CD14-positive monocyte (primary cell): ENCODE measurements at regions not wholly inside any gene's neighbourhood (a gene's known extent, or its start where the extent isn't known, plus 50 kb on each side); places are given as distances from the start of the nearest gene placed in this dataset.

ENCODE experiments used
- DNase-seq, 3 donors: peaks; one replicate each; pipeline ENCODE4 v3.0.0-alpha.2; 2011 to 2022
- H2AFZ ChIP-seq: 2 replicates; pipeline ENCODE4 v1.6.0; 2012; ENCODE audit warnings: mild to moderate bottlenecking, low read depth, low read length, inconsistent platforms; ENCODE audit not compliant: insufficient read depth, poor library complexity, severe bottlenecking
- H3K27ac ChIP-seq, 2 donors: 1 replicate in 1 of 2; 2 replicates in 1 of 2; pipeline ENCODE4 v1.5.1; 2012 to 2013; ENCODE audit warnings: low read length in 2 of 2, control low read depth in 1 of 2, inconsistent platforms in 1 of 2, low read depth in 1 of 2, mild to moderate bottlenecking in 1 of 2
- H3K27me3 ChIP-seq, 2 donors: one replicate each; pipeline versions ENCODE4 v1.6.0 to v1.6.1; 2011 to 2013; ENCODE audit warnings: low read length in 2 of 2; ENCODE audit not compliant: control insufficient read depth in 2 of 2, insufficient read depth in 2 of 2
- H3K36me3 ChIP-seq, 2 donors: replicated peaks in 1 of 2; 1 replicate in 1 of 2; 2 replicates in 1 of 2; pipeline versions ENCODE4 v1.5.1 to v1.6.1; 2012 to 2013; ENCODE audit warnings: low read length in 2 of 2, control low read depth in 1 of 2, inconsistent platforms in 1 of 2, mild to moderate bottlenecking in 1 of 2; ENCODE audit not compliant: insufficient read depth in 2 of 2, control insufficient read depth in 1 of 2
- H3K4me1 ChIP-seq, 2 donors: 1 replicate in 1 of 2; 2 replicates in 1 of 2; pipeline versions ENCODE4 v1.5.1 to v1.6.1; 2012 to 2013; ENCODE audit warnings: low read length in 2 of 2, control low read depth in 1 of 2, inconsistent platforms in 1 of 2, mild to moderate bottlenecking in 1 of 2, moderate library complexity in 1 of 2; ENCODE audit not compliant: insufficient read depth in 2 of 2, control insufficient read depth in 1 of 2
- H3K4me2 ChIP-seq: replicated peaks from 2 replicates; pipeline ENCODE3; 2012; ENCODE audit warnings: low read length, moderate library complexity, mild to moderate bottlenecking; ENCODE audit not compliant: poor library complexity, severe bottlenecking; ENCODE audit errors: extremely low read depth
- H3K4me3 ChIP-seq, 3 experiments: fragments of 200-600 bp in 1 of 3; sonication (generic) in 1 of 3; replicated peaks in 1 of 3; 1 replicate in 2 of 3; 2 replicates in 1 of 3; pipeline ENCODE4 v1.5.1; 2011 to 2013; ENCODE audit warnings: low read length in 3 of 3, mild to moderate bottlenecking in 3 of 3, control low read depth in 2 of 3, low read depth in 2 of 3, inconsistent platforms in 1 of 3, moderate library complexity in 1 of 3
- H3K79me2 ChIP-seq: 2 replicates; pipeline ENCODE4 v1.6.0; 2012; ENCODE audit warnings: mild to moderate bottlenecking, control low read depth, inconsistent platforms, low read length, moderate library complexity; ENCODE audit not compliant: insufficient read depth
- H3K9ac ChIP-seq: 2 replicates; pipeline ENCODE4 v1.6.0; 2017; ENCODE audit warnings: low read length, mild to moderate bottlenecking; ENCODE audit not compliant: insufficient read depth, poor library complexity, severe bottlenecking
- H3K9me3 ChIP-seq, 2 donors: replicated peaks in 1 of 2; 1 replicate in 1 of 2; 2 replicates in 1 of 2; pipeline versions ENCODE4 v1.5.1 to v1.6.1; 2012 to 2013; ENCODE audit warnings: low read length in 2 of 2, control low read depth in 1 of 2; ENCODE audit not compliant: control insufficient read depth in 1 of 2, insufficient read depth in 1 of 2
- H4K20me1 ChIP-seq: 2 replicates; pipeline ENCODE4 v1.6.0; 2012; ENCODE audit warnings: mild to moderate bottlenecking, low read length, control low read depth, moderate library complexity; ENCODE audit not compliant: insufficient read depth
- H3K27ac Mint-ChIP-seq, 7 donors: one replicate each; pipeline ENCODE4 v1.8.0; 2020; ENCODE audit warnings: mild to moderate bottlenecking in 7 of 7, mixed read lengths in 7 of 7, moderate library complexity in 6 of 7, inconsistent platforms in 2 of 7
- H3K27me3 Mint-ChIP-seq, 3 donors: one replicate each; pipeline ENCODE4 v1.8.0; 2021 to 2022; ENCODE audit warnings: low read depth in 3 of 3, mild to moderate bottlenecking in 3 of 3, mixed read lengths in 3 of 3, moderate library complexity in 3 of 3, inconsistent platforms in 1 of 3
- H3K36me3 Mint-ChIP-seq, 2 donors: one replicate each; pipeline ENCODE4 v1.8.0; 2020; ENCODE audit warnings: mixed read lengths in 2 of 2, inconsistent platforms in 1 of 2, mild to moderate bottlenecking in 1 of 2
- H3K4me1 Mint-ChIP-seq: one replicate; pipeline ENCODE4 v1.8.0; 2020; ENCODE audit warnings: mild to moderate bottlenecking, mixed read lengths
- H3K4me3 Mint-ChIP-seq, 2 donors: one replicate each; pipeline ENCODE4 v1.8.0; 2020; ENCODE audit warnings: mild to moderate bottlenecking in 2 of 2, mixed read lengths in 2 of 2, moderate library complexity in 1 of 2
- H3K9me3 Mint-ChIP-seq, 7 donors: one replicate each; pipeline ENCODE4 v1.8.0; 2020 to 2022; ENCODE audit warnings: mixed read lengths in 7 of 7, mild to moderate bottlenecking in 6 of 7, moderate library complexity in 6 of 7, inconsistent platforms in 2 of 7
- CTCF ChIP-seq: fragments of 200-600 bp; IDR thresholded peaks from one replicate; pipeline ENCODE4 v1.8.0; 2022; ENCODE audit warnings: antibody characterized with exemption, mild to moderate bottlenecking
- WGBS: methylation state at CpG from one replicate; pipeline ENCODE4 v1.1.5; 2013; ENCODE audit warnings: missing lambda C conversion rate; ENCODE audit not compliant: insufficient coverage; 5-methylcytosine and 5-hydroxymethylcytosine counted together
- intact Hi-C, 2 donors: fragments of 100-400 bp; cut with micrococcal nuclease; formaldehyde crosslinking; loops; one replicate each; pipeline versions ENCODE4 v1.15.0 to v1.15.1; 2023

DNA sequence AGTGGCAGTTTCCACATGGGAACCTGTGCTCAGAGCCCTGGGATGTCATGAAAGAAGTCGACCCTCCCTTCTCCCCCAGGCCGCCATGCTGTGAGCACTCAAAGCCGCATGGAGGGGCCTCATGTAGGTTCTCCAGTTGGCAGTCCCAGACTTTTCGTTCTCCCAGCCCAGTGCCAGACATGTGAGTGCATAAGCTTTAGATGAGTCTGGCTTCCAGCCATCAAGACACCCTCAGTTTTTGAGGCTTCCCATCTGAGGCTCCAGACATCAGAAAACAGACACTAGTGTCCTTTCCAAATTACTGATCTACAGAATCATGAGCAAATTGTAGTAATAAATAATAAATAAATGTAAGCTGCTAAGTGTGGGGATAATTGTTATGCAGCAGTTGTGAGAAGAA lies 136.5 kb upstream of the AGBL1 start:
- Mint-ChIP-seq H3K27ac (no peak overlapping the region), H3K27me3 (peaks cover 3 to 5% (median 3%) of the 10 kb centered on the region in 3 donors), H3K9me3 (peaks cover 0 to 4% (median 2%) of the 10 kb centered on the region in 7 donors), H3K36me3 (no peaks in the 10 kb centered on the region), H3K4me3 (no peak overlapping the region), H3K4me1 (no peaks in the 10 kb centered on the region)
- no peak for TF ChIP-seq CTCF
- Histone ChIP-seq H3K9me3 (no peaks in the 10 kb centered on the region), H3K4me3 (no peak overlapping the region), H3K36me3 (no peaks in the 10 kb centered on the region), H3K4me1 (no peaks in the 10 kb centered on the region), H3K9ac (no peak overlapping the region), H2AFZ (no peak overlapping the region), H3K27me3 (no peaks in the 10 kb centered on the region), H4K20me1 (no peaks in the 10 kb centered on the region), H3K27ac (no peak overlapping the region), H3K79me2 (no peaks in the 10 kb centered on the region), H3K4me2 (no peak overlapping the region)
- intact Hi-C loops = no loop called here
- 83% methylated on average over 2 of the region's 4 CpGs for WGBS
- DNase-seq = no peak

DNA sequence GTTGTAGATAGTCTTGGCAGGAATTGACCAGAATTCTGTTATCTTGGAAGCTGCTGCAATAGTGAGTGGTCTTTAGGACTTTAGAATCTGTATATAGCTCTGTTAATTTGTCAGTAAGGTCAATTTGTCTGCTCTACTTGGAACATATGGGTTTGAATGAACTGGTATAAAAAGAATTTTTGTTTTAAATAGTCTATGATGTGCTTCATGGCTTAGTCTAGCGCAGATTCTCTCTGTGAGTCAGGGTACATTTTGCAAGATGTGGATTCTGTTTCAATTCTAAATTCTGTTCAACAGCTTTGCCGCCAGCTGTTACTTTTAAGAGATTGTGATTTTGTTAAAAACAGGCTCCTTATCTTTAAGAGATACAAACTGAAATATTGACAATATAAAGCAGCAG lies 135.9 kb upstream of the AGBL1 start:
- no peak overlapping the region for H3K27ac ChIP-seq
- H3K4me1 Mint-ChIP-seq = no peaks in the 10 kb centered on the region
- no peak overlapping the region for H3K4me3 Mint-ChIP-seq
- peaks cover 3 to 5% (median 5%) of the 10 kb centered on the region in 3 donors for H3K27me3 Mint-ChIP-seq
- no peaks in the 10 kb centered on the region for H4K20me1 ChIP-seq
- H3K9me3 ChIP-seq = no peaks in the 10 kb centered on the region
- no peak overlapping the region for H3K9ac ChIP-seq
- DNase-seq = no peak
- H3K79me2 ChIP-seq = no peaks in the 10 kb centered on the region
- H3K4me1 ChIP-seq = no peaks in the 10 kb centered on the region
- no peak overlapping the region for H3K4me3 ChIP-seq
- TF ChIP-seq CTCF = no peak
- no peak overlapping the region for H3K4me2 ChIP-seq
- intact Hi-C loops = no loop called here
- H3K27me3 ChIP-seq = no peaks in the 10 kb centered on the region
- no peaks in the 10 kb centered on the region for H3K36me3 Mint-ChIP-seq
- H3K27ac Mint-ChIP-seq = no peak overlapping the region
- no peak overlapping the region for H2AFZ ChIP-seq
- no peaks in the 10 kb centered on the region for H3K36me3 ChIP-seq
- WGBS = no CpG with 5 or more reads among the region's 2 CpGs
- H3K9me3 Mint-ChIP-seq = peaks cover 0 to 4% (median 2%) of the 10 kb centered on the region in 7 donors
